HepG2 (cell line): ENCODE measurements at regions not wholly inside any gene's neighbourhood (a gene's known extent, or its start where the extent isn't known, plus 50 kb on each side); places are given as distances from the start of the nearest gene placed in this dataset.
"Not testable (repeated sequence)": the region's sequence is repeated elsewhere in the genome, so short reads cannot be mapped to it uniquely, and the experiment has no call there.

Experiments
- ATAC-seq: fragments of 200-7000 bp; cut with Tn5 transposase; 3 replicates; pipeline ENCODE4 v1.9.1; 2020; ENCODE audit warnings: mild to moderate bottlenecking, moderate library complexity
- BruUV-seq: library from RNA; stranded (reverse); fragments of 400-500 nt; replicated peaks from 2 replicates; lab custom pipeline; 2021; lab: Mats Ljungman, UMichigan
- CTCF ChIA-PET: fragments of 300-600 bp; formaldehyde crosslinking; extraction: SDS; loops from one replicate; lab custom pipeline; 2021; ENCODE audit warnings: low total read pairs, inconsistent platforms, low intra/inter-chr PET ratio; lab: Yijun Ruan, JAX
- POLR2A ChIA-PET: fragments of 350-600 bp; sonication (Branson Sonifier 250); formaldehyde crosslinking; loops from one replicate; lab custom pipeline; 2020; ENCODE audit warnings: antibody characterized with exemption, inconsistent platforms; lab: Yijun Ruan, JAX
- DNase-seq: peaks from one replicate; pipeline ENCODE4 v3.0.0-alpha.2; 2015; ENCODE audit warnings: low spot score
- FAIRE-seq: peaks from 3 replicates; lab custom pipeline; 2011; peaks lifted over from hg19 to GRCh38; lab: Jason Lieb, UNC
- H2AFZ ChIP-seq: one replicate; pipeline ENCODE4 v1.6.1; 2011; ENCODE audit warnings: low read length, inconsistent platforms
- H3K27ac ChIP-seq: fragments of 300-600 bp; 3 replicates; pipeline ENCODE4 v1.8.0; 2011; ENCODE audit warnings: mixed run types, mild to moderate bottlenecking, mixed read lengths, low read length, inconsistent platforms; ENCODE audit not compliant: insufficient read depth; ENCODE audit errors: extremely low read length
- H3K27me3 ChIP-seq, 2 experiments: fragments of 200-600 bp in 1 of 2; 2 replicates in 1 of 2; 3 replicates in 1 of 2; pipeline versions ENCODE4 v1.6.0 to v1.8.0; 2011; ENCODE audit warnings: low read length in 2 of 2, mild to moderate bottlenecking in 2 of 2, moderate library complexity in 2 of 2, inconsistent platforms in 1 of 2; ENCODE audit not compliant: insufficient read depth in 2 of 2, control insufficient read depth in 1 of 2
- H3K36me3 ChIP-seq, 2 experiments: fragments of 200-600 bp in 1 of 2; replicated peaks in 1 of 2; 2 replicates in 1 of 2; 3 replicates in 1 of 2; pipeline versions ENCODE4 v1.5.1 to v1.8.0; 2011; ENCODE audit warnings: low read length in 2 of 2, inconsistent platforms in 1 of 2; ENCODE audit not compliant: insufficient read depth in 2 of 2, control insufficient read depth in 1 of 2
- H3K4me1 ChIP-seq: 2 replicates; pipeline ENCODE4 v1.5.1; 2012; ENCODE audit warnings: low read length, inconsistent platforms; ENCODE audit not compliant: insufficient read depth
- H3K4me2 ChIP-seq: 2 replicates; pipeline ENCODE4 v1.6.0; 2011; ENCODE audit warnings: low read depth, low read length, inconsistent platforms
- H3K4me3 ChIP-seq, 3 experiments: fragments of 200-600 bp in 1 of 3; sonication (generic), shearing (Covaris generic) in 1 of 3; replicated peaks in 1 of 3; 2 replicates each; pipeline ENCODE4 v1.5.1; 2011 to 2016; ENCODE audit warnings: low read length in 3 of 3, inconsistent platforms in 2 of 3, low read depth in 2 of 3, mild to moderate bottlenecking in 2 of 3, control low read depth in 1 of 3, mixed read lengths in 1 of 3; ENCODE audit not compliant: insufficient read depth in 1 of 3
- H3K79me2 ChIP-seq: one replicate; pipeline ENCODE4 v1.6.1; 2011; ENCODE audit warnings: low read length, inconsistent platforms; ENCODE audit not compliant: insufficient read depth
- H3K9ac ChIP-seq: 2 replicates; pipeline ENCODE4 v1.6.0; 2011; ENCODE audit warnings: mild to moderate bottlenecking, low read depth, low read length, inconsistent platforms; ENCODE audit not compliant: insufficient read depth
- H3K9me3 ChIP-seq: 2 replicates; pipeline ENCODE4 v1.5.1; 2012; ENCODE audit warnings: mild to moderate bottlenecking, low read length
- H4K20me1 ChIP-seq: 2 replicates; pipeline ENCODE4 v1.6.0; 2011; ENCODE audit warnings: inconsistent platforms, mild to moderate bottlenecking, low read length, moderate library complexity; ENCODE audit not compliant: insufficient read depth
- EP300 ChIP-seq, 3 experiments: sonication (generic) in 1 of 3; formaldehyde crosslinking in 1 of 3; IDR thresholded peaks; 2 replicates each; pipeline versions ENCODE4 v1.5.1 to v1.6.1; 2011 to 2020; ENCODE audit warnings: low read depth in 2 of 3, low read length in 2 of 3, borderline replicate concordance in 1 of 3, improper control_type of control experiment in 1 of 3, mild to moderate bottlenecking in 1 of 3, missing genetic modification reagents in 1 of 3, moderate library complexity in 1 of 3
- MIXL1 ChIP-seq: IDR thresholded peaks from 2 replicates; pipeline ENCODE4 v1.6.1; 2016
- MXI1 ChIP-seq: IDR thresholded peaks from 3 replicates; pipeline ENCODE4 v1.6.1; 2012; ENCODE audit warnings: low read depth, low read length, inconsistent platforms, borderline replicate concordance
- ZMYM4 ChIP-seq: sonication (generic); formaldehyde crosslinking; IDR thresholded peaks from 2 replicates; pipeline ENCODE4 v1.8.1; 2023; ENCODE audit warnings: mild to moderate bottlenecking, missing genetic modification reagents
- ZNF235 ChIP-seq: sonication (generic); formaldehyde crosslinking; IDR thresholded peaks from 2 replicates; pipeline ENCODE4 v1.8.1; 2023; ENCODE audit warnings: mild to moderate bottlenecking, missing genetic modification reagents, borderline replicate concordance
- ZNF556 ChIP-seq: sonication (generic); formaldehyde crosslinking; IDR thresholded peaks from 2 replicates; pipeline ENCODE4 v1.4.0; 2020; ENCODE audit warnings: mild to moderate bottlenecking, missing genetic modification reagents, borderline replicate concordance
- ZNF770 ChIP-seq: sonication (generic); formaldehyde crosslinking; IDR thresholded peaks from 2 replicates; pipeline ENCODE4 v1.5.0; 2020; ENCODE audit warnings: mild to moderate bottlenecking, missing genetic modification reagents
- WGBS: methylation state at CpG from one replicate; pipeline ENCODE4 v1.1.6; 2017; ENCODE audit warnings: low lambda C conversion rate; 5-methylcytosine and 5-hydroxymethylcytosine counted together
- in situ Hi-C: cut with HindIII; loops from 2 replicates; pipeline ENCODE4 v1.10.0; 2017; ENCODE audit warnings: low pct_unique_long_range_greater_than_20kb; ENCODE audit not compliant: extremely low pct_ligation_motif_present
- intact Hi-C: fragments of 100-400 bp; cut with micrococcal nuclease; formaldehyde crosslinking; loops from one replicate; pipeline ENCODE4 v1.10.0; 2022; ENCODE audit not compliant: unreplicated experiment

GRCh38 chr15:25568751-25569150, 129.9 kb upstream of the UBE3A start:
- H3K9me3 ChIP-seq: peaks cover 29% of the 10 kb centered on the region; the same call in 1 of the 2 replicates
- no peaks in the 10 kb centered on the region for H4K20me1 ChIP-seq
- DNase-seq: no peak
- no peaks in the 10 kb centered on the region for H3K79me2 ChIP-seq
- no TSS peak for BruUV-seq
- CTCF ChIA-PET: no interaction called here
- no peak overlapping the region for H2AFZ ChIP-seq
- no peak for TF ChIP-seq ZNF556 (CRISPR knock-in tag)
- TF ChIP-seq MXI1: no peak
- TF ChIP-seq MIXL1 (CRISPR knock-in tag): no peak
- TF ChIP-seq ZNF235 (CRISPR knock-in tag): no peak
- no peak for TF ChIP-seq ZNF770 (CRISPR knock-in tag)
- TF ChIP-seq ZMYM4: no peak
- TF ChIP-seq EP300 (IDR thresholded peaks at IDR 0.05; ENCODE audit: low read depth in 2 of 2, low read length in 2 of 2): no peak
- TF ChIP-seq EP300 (CRISPR knock-in tag; IDR thresholded peaks at IDR 0.05; ENCODE audit: borderline replicate concordance): no peak
- TF ChIP-seq, all 625 proteins: peak for 0
- Histone ChIP-seq H3K4me2 (no peak overlapping the region), H3K27me3 (no peaks in the 10 kb centered on the region; a peak in 1 of 5 replicates), H3K4me3 (no peak overlapping the region), H3K9ac (no peak overlapping the region), H3K27ac (no peak overlapping the region), H3K36me3 (no peaks in the 10 kb centered on the region), H3K4me1 (no peaks in the 10 kb centered on the region)
- in situ Hi-C loops: no loop called here
- POLR2A ChIA-PET: no interaction called here
- FAIRE-seq: no peak
- intact Hi-C loops: no loop called here
- 46% methylated on average over 5 of the region's 7 CpGs for WGBS
- ATAC-seq: no peak

- H3K36me3 ChIP-seq, H3K4me2 ChIP-seq, H3K4me3 ChIP-seq, H3K27ac ChIP-seq, H3K9ac ChIP-seq, POLR2A ChIA-PET, ATAC-seq, H4K20me1 ChIP-seq, H2AFZ ChIP-seq, DNase-seq, FAIRE-seq, in situ Hi-C loops, CTCF ChIA-PET, H3K79me2 ChIP-seq, H3K4me1 ChIP-seq, H3K27me3 ChIP-seq, BruUV-seq, intact Hi-C loops: not testable (repeated sequence)
- peaks cover 29% of the 10 kb centered on the region; the same call in 1 of the 2 replicates for H3K9me3 ChIP-seq
- WGBS: 61% methylated on average over 3 of the region's 6 CpGs
Observed at GRCh38 chr15:25566545-25566944, 127.7 kb upstream of the UBE3A start.
